Hematopoietic multipotent progenitor cell treated with erythropoietin and hydrocortisone succinate and interleukin-3 and kit ligand, for 4 days (in vitro differentiated cells): ENCODE measurements at regions not wholly inside any gene's neighbourhood (a gene's known extent, or its start where the extent isn't known, plus 50 kb on each side); places are given as distances from the start of the nearest gene placed in this dataset.
"Not testable (repeated sequence)": the region's sequence is repeated elsewhere in the genome, so short reads cannot be mapped to it uniquely, and the experiment has no call there.

Source experiments
- DNase-seq: peaks from one replicate; pipeline ENCODE4 v3.0.0-alpha.2; 2015

DNA sequence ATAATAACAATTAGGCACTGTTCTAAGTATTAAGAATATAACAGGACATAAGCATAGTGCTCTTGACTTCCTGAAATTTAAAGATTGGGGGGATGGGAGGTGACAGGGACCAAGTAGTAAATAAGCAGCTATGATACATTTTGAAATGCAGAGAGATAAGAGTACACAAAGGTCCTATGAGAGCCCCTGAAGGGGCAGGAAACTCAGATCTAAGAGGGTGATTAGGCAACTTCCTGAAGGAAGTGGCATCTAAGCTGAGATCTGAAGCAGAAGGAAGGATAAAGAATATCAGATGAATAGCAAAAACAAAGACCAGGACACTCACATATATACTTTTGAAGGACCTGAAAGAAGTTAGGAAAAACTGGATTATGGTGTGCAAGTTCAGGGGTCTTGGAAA lies 415.2 kb upstream of the FRG2C start:
- peak; percentile 60 for DNase-seq

DNA sequence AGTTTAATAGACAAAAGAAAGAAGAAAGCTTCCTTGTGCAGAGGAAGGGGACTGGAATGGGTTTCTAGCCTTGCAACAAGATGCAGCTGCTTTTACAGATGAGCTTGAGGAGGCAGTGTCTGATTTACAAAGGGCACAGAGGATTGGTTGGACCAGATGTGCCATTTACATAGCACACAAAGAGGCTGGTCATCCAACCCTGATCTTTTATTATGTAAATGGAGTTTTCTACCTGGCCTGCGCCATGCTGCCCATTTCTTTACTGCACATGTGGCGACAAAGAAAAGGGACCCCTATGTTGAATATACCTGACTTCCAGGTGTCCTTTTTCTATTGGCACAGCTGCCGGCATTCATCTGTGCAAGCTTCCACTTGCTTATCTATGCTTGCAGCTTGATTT lies 409.4 kb upstream of the FRG2C start:
- DNase-seq, result no peak

GRCh38 chr3:75258825-75259683 lies 405.1 kb upstream of the FRG2C start:
- DNase-seq, result peak; percentile 50

GRCh38 chr3:75260975-75261374 lies 403.2 kb upstream of the FRG2C start:
- DNase-seq, result not testable (repeated sequence)

DNA sequence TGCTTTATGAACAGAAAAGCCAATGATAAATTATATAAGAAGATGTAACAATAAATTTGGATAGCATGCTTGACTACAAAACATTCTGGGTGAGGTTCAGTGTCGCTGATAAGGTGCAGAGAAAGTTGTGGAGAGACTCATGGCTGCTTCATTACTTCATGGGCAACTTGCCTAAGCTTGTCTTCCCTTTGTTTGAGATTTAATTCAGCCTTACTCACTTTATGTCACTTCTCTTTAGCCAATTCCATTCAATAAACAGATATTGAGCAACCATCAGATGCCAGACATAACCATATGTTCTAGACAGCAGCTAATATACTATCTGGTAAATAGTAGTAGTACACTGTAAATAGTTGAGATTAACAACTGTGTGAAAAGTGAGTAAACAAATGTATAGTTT lies 401.5 kb upstream of the FRG2C start:
- DNase-seq, result no peak

GRCh38 chr3:75265897-75266296 lies 398.2 kb upstream of the FRG2C start:
- no peak for DNase-seq

DNA sequence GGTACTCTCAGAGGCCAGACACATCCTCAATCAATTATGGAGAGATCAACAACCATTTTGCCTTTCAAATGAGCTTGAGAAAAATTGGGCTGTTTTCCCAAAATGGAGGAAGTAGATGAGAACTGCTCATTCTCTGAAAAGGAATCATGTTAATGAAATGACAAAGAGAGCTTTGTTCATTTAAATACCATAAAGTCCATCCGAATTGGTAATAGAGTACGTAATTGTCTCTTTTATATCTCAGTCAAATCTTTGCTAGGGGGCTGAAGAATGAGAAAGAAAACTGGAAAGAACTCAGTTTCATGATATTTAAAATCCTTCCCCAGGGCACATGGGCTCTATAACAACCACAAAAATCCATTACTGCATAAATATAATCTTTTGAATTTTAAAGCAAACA lies 395.6 kb upstream of the FRG2C start:
- DNase-seq, result not testable (repeated sequence)

DNA sequence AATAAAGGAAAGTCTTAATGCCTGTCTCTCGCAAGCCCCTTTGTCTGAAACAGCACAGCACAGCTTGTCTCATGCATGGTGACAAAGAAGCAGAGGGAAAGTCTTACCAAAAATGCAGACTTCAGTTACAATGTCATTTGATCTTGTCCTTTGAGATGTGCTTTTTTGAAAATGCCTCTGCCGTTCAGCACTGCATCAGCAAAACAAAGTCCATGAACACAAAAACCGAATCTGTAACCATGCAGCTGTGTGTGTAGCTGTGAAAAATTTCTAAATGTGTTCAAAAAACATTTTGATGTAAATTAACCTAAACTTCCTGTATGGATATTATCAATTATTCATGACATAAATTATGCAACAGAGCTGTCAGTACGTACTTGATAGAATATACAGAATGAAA lies 391.9 kb upstream of the FRG2C start:
- not testable (repeated sequence) for DNase-seq

DNA sequence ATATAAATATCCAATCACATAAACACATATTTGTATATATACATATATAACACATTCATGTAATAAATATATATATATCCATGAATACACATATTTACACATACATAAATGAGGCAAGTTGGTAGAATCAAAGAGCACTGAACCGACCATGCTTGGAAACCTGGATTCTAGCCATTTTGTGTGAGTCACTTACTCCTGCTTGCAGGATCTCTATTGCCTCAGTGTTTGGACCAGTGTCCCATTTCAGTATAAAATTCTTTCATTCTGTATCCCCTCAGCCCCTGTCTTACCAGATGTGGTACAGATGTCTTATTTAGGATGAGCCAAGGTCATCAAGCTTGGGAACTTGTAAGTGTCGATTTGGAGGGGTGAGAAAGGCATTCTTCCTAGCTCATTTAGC lies 391.4 kb upstream of the FRG2C start:
- DNase-seq, result no peak

DNA sequence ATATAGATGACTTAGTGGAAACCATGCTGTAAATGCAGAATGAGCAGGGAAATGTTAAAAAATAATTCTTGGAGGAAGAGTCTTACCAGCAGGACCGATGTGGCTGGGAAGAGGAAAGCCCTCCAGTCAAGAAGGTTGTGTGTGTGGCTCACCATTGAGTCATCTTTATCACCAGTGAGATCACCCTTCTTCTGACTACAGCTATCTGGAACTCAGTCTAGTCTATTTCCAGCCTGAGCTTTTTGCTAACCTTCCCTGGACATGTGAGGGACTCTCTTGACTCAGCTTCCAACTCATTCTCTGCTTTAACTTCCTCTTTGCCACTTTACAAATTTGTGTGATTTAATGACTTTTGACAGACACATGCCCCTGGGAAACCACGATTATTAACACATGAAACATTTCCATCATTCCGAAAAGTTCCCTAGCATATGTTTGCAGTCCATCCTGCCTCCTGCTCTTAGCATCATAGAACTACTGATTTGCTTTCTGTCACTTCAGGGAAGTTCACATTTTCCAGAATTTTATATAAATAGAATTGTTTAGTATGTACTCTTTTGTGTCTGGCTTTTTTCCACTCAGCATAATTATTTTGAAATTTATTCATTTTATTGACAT lies 378.5 kb upstream of the FRG2C start:
- DNase-seq, result peak; percentile 7

- not testable (repeated sequence) for DNase-seq
Observed at GRCh38 chr3:75288972-75289574, 375.1 kb upstream of the FRG2C start.

- DNase-seq, result peak; percentile 44
Observed at GRCh38 chr3:75294124-75294523, 370.0 kb upstream of the FRG2C start.

DNA sequence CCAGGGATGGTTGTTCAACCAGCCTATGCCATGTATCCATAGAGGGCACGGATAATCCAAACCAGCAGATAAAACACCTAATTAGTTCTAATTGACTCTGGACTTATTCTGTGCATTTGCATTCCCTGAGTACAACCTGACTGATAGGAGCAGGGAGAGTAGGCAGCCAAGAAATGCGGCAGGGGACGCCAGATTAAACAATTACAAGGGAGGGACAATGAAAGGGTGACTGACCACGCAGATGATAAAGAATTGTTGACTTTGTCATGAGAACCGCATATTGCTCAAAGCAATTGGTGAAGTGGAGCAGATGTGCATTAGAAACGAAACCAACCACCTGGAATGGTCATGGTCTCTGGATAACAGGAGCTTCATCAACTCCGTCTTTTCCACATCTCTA lies 369.1 kb upstream of the FRG2C start:
- no peak for DNase-seq

- no peak for DNase-seq
Observed at GRCh38 chr3:75296858-75297257, 367.3 kb upstream of the FRG2C start.

- no peak for DNase-seq
Observed at GRCh38 chr3:75300606-75301005, 363.5 kb upstream of the FRG2C start.

GRCh38 chr3:75301050-75301449 lies 363.1 kb upstream of the FRG2C start:
- not testable (repeated sequence) for DNase-seq

DNA sequence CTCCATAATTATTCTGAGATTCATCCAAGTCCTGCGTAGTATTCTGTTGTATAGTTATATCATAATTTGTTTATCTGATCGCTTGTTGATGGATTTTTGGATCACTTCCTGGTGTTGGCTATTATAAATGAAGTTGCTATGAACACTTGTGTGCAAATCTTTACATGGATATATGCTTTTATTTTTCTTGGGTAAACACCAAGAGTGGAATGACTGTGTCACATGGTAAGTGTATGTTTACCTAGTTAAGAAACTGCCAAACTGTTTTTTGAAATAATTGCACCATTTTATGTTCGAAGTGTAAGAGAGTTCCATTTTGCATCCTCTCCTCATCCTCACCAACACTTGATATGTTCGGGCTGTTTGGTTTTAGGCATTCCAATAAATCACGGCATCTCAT lies 360.4 kb upstream of the FRG2C start:
- no peak for DNase-seq

DNA sequence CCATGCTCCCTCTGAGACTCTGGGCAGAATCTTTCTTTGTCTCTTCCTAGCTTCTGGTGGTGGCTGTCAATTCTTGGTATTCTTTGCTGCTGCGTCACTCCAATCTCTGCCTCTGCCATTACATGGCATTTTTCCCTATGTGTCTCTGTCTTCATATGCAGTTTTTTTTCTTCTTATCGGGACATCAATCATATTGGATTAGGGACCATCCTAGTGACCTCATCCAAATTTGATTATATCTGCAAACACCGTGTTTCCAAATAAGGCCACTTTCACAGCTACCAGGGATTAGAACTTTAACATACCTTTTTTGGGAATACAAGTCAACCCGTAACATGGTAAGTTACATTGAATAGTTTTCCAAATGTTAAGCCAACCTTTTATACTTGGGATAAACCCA lies 358.2 kb upstream of the FRG2C start:
- DNase-seq, result no peak

DNA sequence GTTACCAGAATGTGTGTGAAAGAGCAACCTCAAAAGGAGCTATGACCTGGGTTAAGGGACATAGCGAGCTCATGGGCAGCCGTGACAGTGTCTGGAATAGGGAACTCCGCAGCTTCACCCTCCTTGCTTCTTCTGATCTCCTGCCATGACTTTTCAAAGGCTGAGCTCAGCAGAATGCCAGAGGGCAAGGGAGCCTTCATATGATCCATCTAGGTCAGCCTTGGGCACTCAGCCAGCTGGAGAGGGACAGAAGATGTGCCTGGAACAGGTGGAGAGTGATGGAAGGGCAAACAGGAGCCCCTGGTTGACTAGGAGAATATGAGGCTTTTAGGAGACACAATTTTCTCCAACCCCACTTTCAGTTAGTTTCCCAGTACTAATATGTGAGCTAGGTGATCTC lies 352.8 kb upstream of the FRG2C start:
- not testable (repeated sequence) for DNase-seq

DNA sequence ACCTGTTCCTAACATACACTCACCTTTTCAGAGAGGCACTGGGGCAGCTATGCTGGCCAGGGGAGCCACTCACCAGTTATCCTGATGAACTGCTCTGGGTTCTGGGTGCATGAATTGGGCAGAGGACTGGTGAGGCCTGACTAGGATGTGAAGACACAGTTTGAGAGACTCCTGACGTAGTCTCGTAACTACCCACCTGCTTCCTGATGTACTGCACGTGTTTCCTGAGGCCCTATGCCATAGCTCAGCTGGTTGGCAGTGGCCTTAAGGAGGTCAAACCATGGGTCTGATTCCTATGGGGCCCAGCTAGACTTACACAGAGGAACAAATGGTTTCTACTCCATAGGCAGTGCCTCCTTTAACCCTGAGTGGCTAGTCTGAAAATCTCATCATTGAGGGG lies 351.7 kb upstream of the FRG2C start:
- not testable (repeated sequence) for DNase-seq

DNA sequence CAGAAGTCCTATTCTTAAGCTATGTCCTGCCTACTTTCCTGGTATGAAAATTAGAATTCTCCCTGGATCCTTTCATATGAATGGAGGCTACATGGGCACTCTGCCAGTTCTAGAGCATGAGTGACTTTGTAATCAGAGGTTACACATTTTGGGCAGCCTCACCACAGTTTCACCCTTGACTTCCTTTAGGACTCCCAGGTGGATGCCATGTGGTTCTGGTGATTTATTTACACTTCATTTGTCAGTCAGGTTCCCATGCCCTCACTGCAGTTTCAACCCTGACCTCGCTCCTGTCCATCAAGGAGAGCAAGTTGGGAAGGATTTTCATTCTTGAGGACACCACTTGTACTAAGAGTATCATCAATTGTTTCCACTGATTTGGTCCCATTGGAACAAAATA lies 344.4 kb upstream of the FRG2C start:
- DNase-seq, result peak; percentile 4

GRCh38 chr3:75320369-75320768 lies 343.8 kb upstream of the FRG2C start:
- DNase-seq, result no peak

GRCh38 chr3:75321060-75321459 lies 343.1 kb upstream of the FRG2C start:
- DNase-seq, result no peak

DNA sequence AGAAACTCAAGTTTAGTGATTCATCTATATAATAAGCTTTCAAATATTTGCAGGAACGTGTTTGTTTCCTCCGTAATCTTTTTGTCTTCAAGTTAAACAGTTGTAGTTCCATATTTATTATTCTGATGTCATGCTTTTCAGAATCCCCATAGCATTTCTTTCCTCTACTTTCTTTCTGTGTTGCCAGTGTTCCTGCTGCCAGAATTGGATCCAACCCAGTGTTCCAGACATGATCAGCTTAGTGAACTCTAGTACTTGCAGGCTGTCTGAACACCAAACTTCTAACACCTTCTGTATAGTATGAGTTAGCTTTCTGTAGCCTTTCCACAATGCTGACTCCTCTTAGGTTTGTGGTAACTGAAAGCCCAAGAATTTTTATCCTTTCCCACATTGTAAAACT lies 340.2 kb upstream of the FRG2C start:
- not testable (repeated sequence) for DNase-seq
